Ovary (tissue), 7 donors: ENCODE measurements at regions not wholly inside any gene's neighbourhood (a gene's known extent, or its start where the extent isn't known, plus 50 kb on each side); places are given as distances from the start of the nearest gene placed in this dataset.
"Not testable (repeated sequence)": the region's sequence is repeated elsewhere in the genome, so short reads cannot be mapped to it uniquely, and the experiment has no call there.

Source experiments
- DNase-seq, 5 donors: peaks; one replicate each; pipeline ENCODE4 v3.0.0-alpha.2; 2019 to 2020
- H3K27ac ChIP-seq, 2 donors: fragments of 200-600 bp; one replicate each; pipeline versions ENCODE4 v1.5.1 to v1.8.0; 2019 to 2022
- H3K27me3 ChIP-seq: fragments of 200-600 bp; one replicate; pipeline ENCODE4 v1.8.0; 2022
- H3K36me3 ChIP-seq: fragments of 200-600 bp; sonication (generic); one replicate; pipeline ENCODE4 v1.5.1; 2019
- H3K4me1 ChIP-seq: one replicate; pipeline ENCODE4 v1.8.1; 2013; ENCODE audit warnings: mild to moderate bottlenecking, moderate library complexity; ENCODE audit not compliant: insufficient read depth
- H3K4me3 ChIP-seq: fragments of 200-600 bp; sonication (generic); one replicate; pipeline ENCODE4 v1.5.1; 2017
- H3K9me3 ChIP-seq, 2 donors: fragments of 200-600 bp in 1 of 2; sonication (generic) in 1 of 2; one replicate each; pipeline versions ENCODE4 v1.5.1 to v1.8.1; 2013 to 2019; ENCODE audit warnings: mild to moderate bottlenecking in 1 of 2, moderate library complexity in 1 of 2
- EP300 ChIP-seq: sonication (generic); formaldehyde crosslinking; IDR thresholded peaks from one replicate; pipeline ENCODE4 v1.6.1; 2017; ENCODE audit warnings: antibody characterized with exemption
- POLR2A ChIP-seq: fragments of 450-650 bp; IDR thresholded peaks from one replicate; pipeline ENCODE4 v1.6.1; 2017; ENCODE audit warnings: antibody characterized with exemption, mild to moderate bottlenecking, moderate library complexity
- WGBS, 3 donors: extraction: QIAGEN DNeasy Blood & Tissue Kit in 1 of 3; methylation state at CpG; one replicate each; pipeline versions ENCODE4 v1.1.5 to v1.1.7; 2013 to 2017; 5-methylcytosine and 5-hydroxymethylcytosine counted together
- intact Hi-C, 4 donors: fragments of 100-400 bp; cut with DNase I; formaldehyde crosslinking; loops; one replicate each; pipeline versions ENCODE4 v1.11.0 to v1.15.1; 2022 to 2023
- TF ChIP-seq, protein P1 (sequence below), 3 donors: fragments of 450-650 bp in 2 of 3; fragments of 200-600 bp in 1 of 3; IDR thresholded peaks; one replicate each; pipeline versions ENCODE4 v1.5.1 to v1.8.0; 2016 to 2022; ENCODE audit warnings: antibody characterized with exemption in 3 of 3, mild to moderate bottlenecking in 1 of 3
- donor health status: DM: no; HTN: no; CAD: no; lungs with moderate emphysema.
- donor health status: DM: no; HTN: no; CAD: no.
- donor health status: Bipolar disorder and iron deficiency.
- donor health status: DM: no; HTN: no; CAD: no.
- donor health status: DM: yes; HTN: yes; CAD: no.

DNA sequence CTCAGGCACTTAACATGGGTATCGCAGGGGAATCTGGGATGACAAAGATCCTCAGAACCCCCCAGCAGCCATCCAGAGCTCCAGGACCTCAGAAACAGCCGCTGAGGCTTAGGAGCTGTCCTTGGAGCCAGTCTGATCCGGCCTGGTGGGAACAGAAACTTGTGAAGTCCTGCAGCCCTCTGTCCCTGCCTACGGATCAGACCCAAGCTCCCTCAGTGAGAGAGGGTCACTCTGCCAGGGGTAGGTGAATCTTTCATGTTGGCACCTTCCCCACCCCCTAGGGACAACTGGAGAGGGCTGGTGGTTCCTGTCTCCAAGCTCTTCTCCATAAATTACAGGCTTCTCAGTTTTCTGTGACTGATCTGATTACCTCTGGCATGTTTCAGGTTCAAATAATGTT, 122.3 kb downstream of the TLR5 start:
- no peak overlapping the region for H3K27ac ChIP-seq
- no peak for DNase-seq
- H3K4me1 ChIP-seq = no peaks in the 10 kb centered on the region
- no peak overlapping the region for H3K4me3 ChIP-seq
- H3K27me3 ChIP-seq = no peaks in the 10 kb centered on the region
- intact Hi-C loops = no loop called here
- H3K36me3 ChIP-seq = no peaks in the 10 kb centered on the region
- WGBS, 3 donors = 93 to 95% (median 95%) methylated on average over 4 of the region's 4 CpGs
- TF ChIP-seq EP300 (no peak), POLR2A (no peak)
- TF ChIP-seq, protein P1, sequence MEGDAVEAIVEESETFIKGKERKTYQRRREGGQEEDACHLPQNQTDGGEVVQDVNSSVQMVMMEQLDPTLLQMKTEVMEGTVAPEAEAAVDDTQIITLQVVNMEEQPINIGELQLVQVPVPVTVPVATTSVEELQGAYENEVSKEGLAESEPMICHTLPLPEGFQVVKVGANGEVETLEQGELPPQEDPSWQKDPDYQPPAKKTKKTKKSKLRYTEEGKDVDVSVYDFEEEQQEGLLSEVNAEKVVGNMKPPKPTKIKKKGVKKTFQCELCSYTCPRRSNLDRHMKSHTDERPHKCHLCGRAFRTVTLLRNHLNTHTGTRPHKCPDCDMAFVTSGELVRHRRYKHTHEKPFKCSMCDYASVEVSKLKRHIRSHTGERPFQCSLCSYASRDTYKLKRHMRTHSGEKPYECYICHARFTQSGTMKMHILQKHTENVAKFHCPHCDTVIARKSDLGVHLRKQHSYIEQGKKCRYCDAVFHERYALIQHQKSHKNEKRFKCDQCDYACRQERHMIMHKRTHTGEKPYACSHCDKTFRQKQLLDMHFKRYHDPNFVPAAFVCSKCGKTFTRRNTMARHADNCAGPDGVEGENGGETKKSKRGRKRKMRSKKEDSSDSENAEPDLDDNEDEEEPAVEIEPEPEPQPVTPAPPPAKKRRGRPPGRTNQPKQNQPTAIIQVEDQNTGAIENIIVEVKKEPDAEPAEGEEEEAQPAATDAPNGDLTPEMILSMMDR (IDR thresholded peaks at IDR 0.05) = no peak
- H3K9me3 ChIP-seq = no peaks in the 10 kb centered on the region

DNA sequence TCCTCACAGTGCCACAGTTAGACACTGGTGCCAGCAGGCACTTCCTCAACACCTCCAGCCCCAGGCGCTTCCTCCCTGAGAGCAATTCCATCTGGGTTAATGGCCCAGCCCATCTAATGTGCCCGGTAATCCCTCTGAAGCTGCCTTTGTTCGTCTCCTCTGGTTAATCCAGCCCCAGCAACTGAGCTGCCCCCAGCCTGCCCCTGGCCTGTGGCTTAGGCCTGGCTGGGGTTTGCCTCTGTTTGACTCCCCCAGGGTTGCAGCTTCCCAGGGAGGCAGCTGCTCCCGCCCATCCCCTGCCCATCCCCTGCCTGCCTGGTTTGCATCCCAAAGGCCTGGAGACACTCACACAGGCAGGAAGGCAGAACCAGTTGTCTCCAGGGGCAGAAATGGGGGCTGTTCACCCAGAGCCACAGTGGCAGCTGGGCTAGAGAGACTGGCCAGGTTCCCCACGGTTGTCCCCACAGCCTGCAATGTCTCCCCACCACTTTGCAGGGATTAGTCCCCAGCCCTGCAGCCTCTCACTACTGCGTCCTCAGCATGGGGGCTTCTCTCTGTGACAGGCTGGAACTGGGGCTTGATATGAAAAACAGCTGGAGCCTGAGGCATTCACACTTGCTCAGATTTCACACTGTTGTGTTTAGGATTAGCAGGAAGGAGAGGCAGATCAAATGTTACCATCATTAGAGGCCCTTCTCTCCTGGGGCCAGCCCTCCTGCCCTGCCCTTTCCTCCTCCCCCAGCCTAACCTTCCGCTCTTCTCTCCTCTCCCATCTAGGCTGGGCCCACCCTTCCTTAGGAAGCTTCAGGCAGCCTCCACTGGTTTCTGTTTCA, 120.2 kb downstream of the TLR5 start:
- no peak overlapping the region for H3K27ac ChIP-seq
- no peak overlapping the region for H3K4me3 ChIP-seq
- DNase-seq = no peak
- no peaks in the 10 kb centered on the region for H3K27me3 ChIP-seq
- H3K4me1 ChIP-seq = no peaks in the 10 kb centered on the region
- intact Hi-C loops = no loop called here
- H3K36me3 ChIP-seq = no peaks in the 10 kb centered on the region
- H3K9me3 ChIP-seq = no peaks in the 10 kb centered on the region
- TF ChIP-seq EP300 = no peak
- TF ChIP-seq, protein P1 (IDR thresholded peaks at IDR 0.05) = no peak
- TF ChIP-seq POLR2A = no peak
- WGBS, 3 donors = 69 to 79% (median 69%) methylated on average over 6 to 7 of the region's 7 CpGs

DNA sequence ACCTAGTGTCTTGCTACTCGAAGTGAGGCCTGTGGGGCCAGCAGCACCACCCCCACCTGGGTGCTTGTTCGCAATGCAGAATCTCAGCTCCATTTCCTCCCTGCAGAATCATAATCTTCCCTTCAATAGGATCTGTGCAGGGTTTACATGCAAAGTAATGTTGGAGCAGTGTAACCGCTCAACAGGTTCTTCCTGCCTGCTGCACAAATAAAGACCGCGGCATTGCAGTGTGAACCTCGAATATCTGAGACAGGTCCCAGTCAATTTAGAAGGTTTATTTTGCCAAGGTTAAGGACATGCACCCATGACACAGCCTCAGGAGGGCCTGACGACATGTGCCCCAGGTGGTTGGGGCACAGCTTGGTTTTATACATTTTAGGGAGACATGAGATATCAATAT, 119.2 kb downstream of the TLR5 start:
- TF ChIP-seq, protein P1 (IDR thresholded peaks at IDR 0.05) = no peak
- TF ChIP-seq EP300 = no peak
- TF ChIP-seq POLR2A = no peak
- no peak overlapping the region for H3K4me3 ChIP-seq
- 92 to 94% (median 93%) methylated on average over 7 of the region's 7 CpGs for WGBS, 3 donors
- H3K9me3 ChIP-seq = no peaks in the 10 kb centered on the region
- no peak overlapping the region for H3K27ac ChIP-seq
- no peaks in the 10 kb centered on the region for H3K4me1 ChIP-seq
- no peaks in the 10 kb centered on the region for H3K36me3 ChIP-seq
- H3K27me3 ChIP-seq = no peaks in the 10 kb centered on the region
- intact Hi-C loops = no loop called here
- no peak for DNase-seq

DNA sequence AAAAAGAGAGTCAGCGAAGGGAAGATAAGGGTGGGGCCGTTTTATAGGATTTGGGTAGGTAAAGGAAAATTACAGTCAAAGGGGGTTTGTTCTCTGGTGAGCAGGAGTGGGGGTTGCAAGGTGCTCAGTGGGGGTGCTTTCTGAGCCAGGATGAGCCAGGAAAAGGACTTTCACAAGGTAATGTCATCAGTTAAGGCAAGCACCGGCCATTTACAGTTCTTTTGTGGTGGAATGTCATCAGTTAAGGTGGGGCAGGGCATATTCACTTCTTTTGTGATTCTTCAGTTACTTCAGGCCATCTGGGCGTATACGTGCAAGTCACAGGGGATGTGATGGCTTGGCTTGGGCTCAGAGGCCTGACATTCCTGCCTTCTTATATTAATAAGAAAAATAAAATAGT, 118.6 kb downstream of the TLR5 start:
- H3K4me3 ChIP-seq, H3K27me3 ChIP-seq, intact Hi-C loops, H3K4me1 ChIP-seq, H3K9me3 ChIP-seq, H3K27ac ChIP-seq, H3K36me3 ChIP-seq, DNase-seq: not testable (repeated sequence)
- WGBS, 3 donors = 87 to 92% (median 89%) methylated on average over 3 to 4 of the region's 5 CpGs

DNA sequence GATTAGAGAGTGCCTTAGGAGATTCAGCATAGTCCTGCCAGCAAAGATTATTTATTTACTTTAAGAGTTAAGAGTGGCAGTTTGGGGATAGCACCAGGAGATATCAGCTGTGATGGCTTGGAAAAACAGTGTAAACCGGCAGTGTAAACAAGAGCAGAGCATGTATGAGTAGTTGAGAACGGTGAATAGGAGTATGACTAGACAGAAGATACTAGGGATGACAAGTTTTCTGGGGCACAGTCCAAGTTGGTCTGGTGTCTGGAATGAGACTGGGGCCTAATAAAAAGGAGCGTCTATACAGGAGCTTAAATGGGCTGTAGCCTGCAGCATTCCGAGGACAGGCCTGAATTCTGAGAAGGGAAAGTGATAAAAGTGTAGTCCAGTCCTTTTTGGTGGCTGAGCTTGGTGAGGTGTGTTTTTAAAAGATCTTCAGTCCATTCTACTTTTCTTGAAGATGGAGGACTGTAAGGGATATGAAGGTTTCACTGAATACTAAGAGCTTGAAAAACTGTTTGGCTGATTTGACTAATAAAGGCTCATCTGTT, 117.8 kb downstream of the TLR5 start:
- H3K27ac ChIP-seq, intact Hi-C loops, H3K27me3 ChIP-seq, H3K9me3 ChIP-seq, H3K36me3 ChIP-seq, DNase-seq, H3K4me3 ChIP-seq, H3K4me1 ChIP-seq: not testable (repeated sequence)
- 68 to 82% (median 74%) methylated on average over 4 of the region's 4 CpGs for WGBS, 3 donors

DNA sequence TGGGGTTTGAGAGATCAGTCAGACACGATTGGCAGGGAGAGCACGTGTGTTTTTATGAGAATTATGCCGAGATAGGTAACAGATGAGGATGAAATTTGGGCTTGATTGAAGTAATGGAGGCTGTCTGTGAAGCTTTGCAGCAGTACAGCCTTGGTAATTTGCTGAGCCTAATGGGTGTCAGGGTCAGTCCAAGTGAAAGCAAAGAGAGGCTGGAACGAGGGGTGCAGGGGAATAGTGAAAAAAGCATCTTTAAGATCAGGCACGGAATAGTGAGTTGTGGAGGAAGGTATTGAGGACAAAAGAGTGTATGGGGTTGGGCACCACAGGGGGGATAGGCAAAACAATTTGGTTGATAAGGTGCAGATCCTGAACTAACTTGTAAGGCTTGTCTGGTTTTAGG, 116.4 kb downstream of the TLR5 start:
- H3K9me3 ChIP-seq, intact Hi-C loops, H3K4me3 ChIP-seq, H3K4me1 ChIP-seq, DNase-seq, H3K27ac ChIP-seq, H3K36me3 ChIP-seq, H3K27me3 ChIP-seq: not testable (repeated sequence)
- 78 to 87% (median 80%) methylated on average over 5 of the region's 5 CpGs for WGBS, 3 donors
